GM18867 (cell line): ENCODE measurements at regions not wholly inside any gene's neighbourhood (a gene's known extent, or its start where the extent isn't known, plus 50 kb on each side); places are given as distances from the start of the nearest gene placed in this dataset.
A peak's percentile ranks its signal among the peaks of the same experiment; 100 is the strongest.

Experiments
- ATAC-seq: cut with Tn5 transposase; IDR thresholded peaks from one replicate; pipeline ENCODE4 v1.9.1; 2021; ENCODE audit warnings: mild to moderate bottlenecking, moderate library complexity; ENCODE audit not compliant: unreplicated experiment

GRCh38 chr6:139650941-139651340, 276.5 kb upstream of the CITED2 start:
- no peak for ATAC-seq

- no peak for ATAC-seq
Measured at GRCh38 chr6:139649732-139650131, 275.3 kb upstream of the CITED2 start.

GRCh38 chr6:139649128-139649527, 274.7 kb upstream of the CITED2 start:
- ATAC-seq = no peak

GRCh38 chr6:139648430-139649000, 274.1 kb upstream of the CITED2 start:
- no peak for ATAC-seq

- ATAC-seq = no peak
Measured at GRCh38 chr6:139647841-139648240, 273.4 kb upstream of the CITED2 start.

- ATAC-seq = no peak
Measured at GRCh38 chr6:139647016-139647415, 272.6 kb upstream of the CITED2 start.

- ATAC-seq = no peak
Measured at GRCh38 chr6:139644821-139645220, 270.4 kb upstream of the CITED2 start.

- ATAC-seq = no peak
Measured at GRCh38 chr6:139643986-139644385, 269.5 kb upstream of the CITED2 start.

GRCh38 chr6:139642346-139642745, 267.9 kb upstream of the CITED2 start:
- ATAC-seq = no peak

- no peak for ATAC-seq
Measured at GRCh38 chr6:139641376-139641775, 266.9 kb upstream of the CITED2 start.

GRCh38 chr6:139640921-139641320, 266.5 kb upstream of the CITED2 start:
- ATAC-seq = no peak

- ATAC-seq = peak; percentile 97
Measured at GRCh38 chr6:139640448-139640847, 266.0 kb upstream of the CITED2 start.

- ATAC-seq = no peak
Measured at GRCh38 chr6:139639507-139639906, 265.1 kb upstream of the CITED2 start.

GRCh38 chr6:139638179-139638941, 263.9 kb upstream of the CITED2 start:
- ATAC-seq = no peak

- ATAC-seq = no peak
Measured at GRCh38 chr6:139637766-139638165, 263.3 kb upstream of the CITED2 start.

- no peak for ATAC-seq
Measured at GRCh38 chr6:139636391-139636790, 261.9 kb upstream of the CITED2 start.

GRCh38 chr6:139635401-139636130, 261.1 kb upstream of the CITED2 start:
- no peak for ATAC-seq

GRCh38 chr6:139632840-139633239, 258.4 kb upstream of the CITED2 start:
- no peak for ATAC-seq

- no peak for ATAC-seq
Measured at GRCh38 chr6:139628270-139628669, 253.8 kb upstream of the CITED2 start.

GRCh38 chr6:139627091-139627490, 252.6 kb upstream of the CITED2 start:
- ATAC-seq = no peak

- ATAC-seq = no peak
Measured at GRCh38 chr6:139625998-139626975, 251.8 kb upstream of the CITED2 start.
